Panc1 (cell line): ENCODE measurements at regions not wholly inside any gene's neighbourhood (a gene's known extent, or its start where the extent isn't known, plus 50 kb on each side); places are given as distances from the start of the nearest gene placed in this dataset.
"Not testable (repeated sequence)": the region's sequence is repeated elsewhere in the genome, so short reads cannot be mapped to it uniquely, and the experiment has no call there.

ENCODE experiments used
- ATAC-seq: fragments of 200-7000 bp; cut with Tn5 transposase; 2 replicates; pipeline ENCODE4 v1.9.1; 2020; ENCODE audit warnings: mild to moderate bottlenecking, moderate library complexity
- BruUV-seq: library from RNA; stranded (reverse); fragments of 400-500 nt; replicated peaks from 2 replicates; lab custom pipeline; 2021; lab: Mats Ljungman, UMichigan
- CTCF ChIA-PET: fragments of 300-600 bp; sonication (Branson Sonifier 250); formaldehyde crosslinking; loops from one replicate; lab custom pipeline; 2022; ENCODE audit warnings: antibody characterized with exemption; lab: Charles Lee
- POLR2A ChIA-PET: fragments of 300-600 bp; sonication (Branson Sonifier 250); formaldehyde crosslinking; loops from one replicate; lab custom pipeline; 2022; ENCODE audit warnings: antibody characterized with exemption; lab: Charles Lee
- DNase-seq: peaks from one replicate; pipeline ENCODE4 v3.0.0-alpha.2; 2010; ENCODE audit warnings: low read depth, low spot score
- H3K27ac ChIP-seq: 2 replicates; pipeline ENCODE4 v1.5.1; 2011; ENCODE audit warnings: mild to moderate bottlenecking, low read length, inconsistent platforms
- H3K27me3 ChIP-seq: fragments of 200-500 bp; sonication (Bioruptor generic); 2 replicates; pipeline ENCODE4 v1.6.0; 2014; ENCODE audit warnings: low read length, inconsistent platforms; ENCODE audit not compliant: control insufficient read depth, insufficient read depth
- H3K36me3 ChIP-seq: fragments of 200-500 bp; sonication (Bioruptor generic); 2 replicates; pipeline ENCODE4 v1.5.1; 2014; ENCODE audit warnings: inconsistent platforms, mild to moderate bottlenecking, low read length, moderate library complexity; ENCODE audit not compliant: control insufficient read depth, insufficient read depth
- H3K4me1 ChIP-seq: 2 replicates; pipeline ENCODE4 v1.5.1; 2011; ENCODE audit warnings: inconsistent platforms, mild to moderate bottlenecking, low read length, moderate library complexity; ENCODE audit not compliant: control insufficient read depth, insufficient read depth
- H3K4me3 ChIP-seq, 2 experiments: 2 replicates each; pipeline ENCODE4 v1.5.1; 2011 to 2012; ENCODE audit warnings: low read depth in 2 of 2, low read length in 2 of 2, mild to moderate bottlenecking in 2 of 2, inconsistent platforms in 1 of 2, moderate library complexity in 1 of 2
- H3K9me3 ChIP-seq: fragments of 200-500 bp; sonication (Bioruptor generic); 2 replicates; pipeline ENCODE4 v1.5.1; 2014; ENCODE audit warnings: low read depth, mild to moderate bottlenecking, inconsistent platforms, low read length, moderate library complexity; ENCODE audit not compliant: control insufficient read depth, insufficient read depth
- POLR2AphosphoS5 ChIP-seq: IDR thresholded peaks from 2 replicates; pipeline ENCODE4 v1.6.1; 2012; ENCODE audit warnings: mild to moderate bottlenecking, low read depth, low read length, moderate library complexity
- REST ChIP-seq, 2 experiments: IDR thresholded peaks; 2 replicates each; pipeline ENCODE4 v1.6.1; 2011 to 2012; ENCODE audit warnings: low read depth in 2 of 2, control low read depth in 1 of 2, low read length in 1 of 2, mild to moderate bottlenecking in 1 of 2, moderate library complexity in 1 of 2; ENCODE audit not compliant: insufficient read depth in 1 of 2
- SIN3A ChIP-seq: IDR thresholded peaks from 2 replicates; pipeline ENCODE4 v1.6.1; 2012; ENCODE audit warnings: low read depth, mild to moderate bottlenecking, low read length, moderate library complexity, borderline replicate concordance; ENCODE audit not compliant: insufficient read depth
- TCF7L2 ChIP-seq: IDR thresholded peaks from 2 replicates; pipeline ENCODE4 v1.6.1; 2011; ENCODE audit warnings: mild to moderate bottlenecking, low read depth, low read length, inconsistent platforms
- in situ Hi-C: cut with HindIII; loops from 2 replicates; pipeline ENCODE4 v1.10.0; 2016; ENCODE audit warnings: low sequenced_read_pairs, low pct_unique_long_range_greater_than_20kb
- intact Hi-C: fragments of 100-400 bp; cut with micrococcal nuclease; formaldehyde crosslinking; loops from one replicate; pipeline ENCODE4 v1.10.0; 2022; ENCODE audit not compliant: unreplicated experiment
- TF ChIP-seq, protein P1 (sequence below): fragments of 450-650 bp; IDR thresholded peaks from 2 replicates; pipeline ENCODE4 v1.5.1; 2017; ENCODE audit warnings: mild to moderate bottlenecking

DNA sequence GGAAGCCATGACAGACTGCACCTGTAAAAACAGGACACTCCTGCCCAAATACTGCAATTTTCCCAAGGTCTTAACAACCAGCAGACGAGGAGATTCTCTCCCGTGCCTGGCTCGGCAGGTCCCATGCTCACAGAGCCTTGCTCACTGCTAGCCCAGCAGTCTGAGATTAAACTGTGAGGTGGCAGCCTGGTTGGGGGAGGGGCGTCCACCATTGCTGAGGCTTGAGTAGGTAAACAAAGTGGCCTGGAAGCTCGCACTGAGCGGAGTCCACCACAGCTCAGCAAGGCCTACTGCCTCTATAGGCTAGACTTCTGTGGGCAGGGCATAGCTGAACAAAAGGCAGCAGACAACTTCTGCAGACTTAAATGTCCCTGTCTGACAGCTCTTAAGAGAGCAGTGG lies 80.3 kb downstream of the ANXA5 start:
- in situ Hi-C loops, BruUV-seq, H3K4me3 ChIP-seq, DNase-seq, H3K9me3 ChIP-seq, H3K27me3 ChIP-seq, H3K27ac ChIP-seq, intact Hi-C loops, H3K4me1 ChIP-seq, CTCF ChIA-PET, ATAC-seq, H3K36me3 ChIP-seq, POLR2A ChIA-PET: not testable (repeated sequence)

DNA sequence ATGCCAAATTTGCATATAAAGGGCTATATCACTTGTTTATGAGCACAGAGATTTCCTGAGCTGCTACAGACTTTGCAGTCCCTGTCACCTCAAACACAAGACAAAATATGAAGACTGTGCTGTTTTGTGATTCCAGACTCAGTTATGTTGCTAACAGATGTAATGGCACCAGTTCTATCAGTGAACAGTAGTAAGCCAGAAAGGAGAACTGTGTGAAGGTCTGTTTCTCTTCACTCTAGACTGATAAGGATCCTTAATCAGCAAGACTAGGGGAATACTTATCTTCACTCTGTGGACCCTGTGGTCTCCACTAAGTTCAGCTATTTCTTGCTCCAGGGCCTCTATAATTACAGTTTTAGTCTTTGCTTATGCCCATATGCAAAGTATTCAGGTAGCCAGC lies 82.7 kb downstream of the ANXA5 start:
- Histone ChIP-seq H3K9me3 (no peaks in the 10 kb centered on the region), H3K36me3 (no peaks in the 10 kb centered on the region), H3K27me3 (no peaks in the 10 kb centered on the region), H3K4me3 (no peak overlapping the region), H3K4me1 (no peaks in the 10 kb centered on the region), H3K27ac (no peak overlapping the region)
- no peak for DNase-seq
- in situ Hi-C loops (no loop called here), intact Hi-C loops (no loop called here)
- TF ChIP-seq SIN3A (no peak), POLR2AphosphoS5 (no peak)
- ChIA-PET POLR2A (no interaction called here), CTCF (interaction anchor here (0.6 kb wide), 1 partner anchor 40 kb away, joined by 3 read pairs; no protein-coding TSS in a partner anchor)
- no peak for ATAC-seq
- BruUV-seq, result no TSS peak

DNA sequence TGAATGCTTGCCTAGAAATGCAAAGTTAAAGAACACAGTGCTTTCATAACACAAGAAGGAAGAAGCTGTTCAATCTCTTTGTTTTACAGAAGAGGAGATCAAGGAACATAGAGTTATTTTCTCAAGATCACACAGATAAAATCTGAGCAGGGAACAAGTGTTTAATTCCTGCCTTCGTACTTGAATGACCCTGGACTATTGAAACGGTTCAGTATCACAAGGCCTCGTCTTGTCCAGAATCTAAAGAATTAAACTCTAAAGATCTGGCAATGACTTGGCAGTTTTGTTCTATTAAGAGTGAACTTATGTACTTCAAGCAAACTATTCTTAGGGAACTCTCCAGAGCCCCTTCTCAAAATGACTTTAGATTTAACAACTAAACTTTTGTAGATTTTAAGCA lies 97.7 kb downstream of the ANXA5 start:
- H3K36me3 ChIP-seq, result no peaks in the 10 kb centered on the region; the same call in 1 of the 2 replicates
- ChIA-PET CTCF (no interaction called here), POLR2A (no interaction called here)
- no peaks in the 10 kb centered on the region for H3K4me1 ChIP-seq
- in situ Hi-C loops, result no loop called here
- ATAC-seq (no peak), DNase-seq (no peak)
- no peak overlapping the region for H3K27ac ChIP-seq
- intact Hi-C loops, result no loop called here
- BruUV-seq, result no TSS peak
- H3K27me3 ChIP-seq, result no peaks in the 10 kb centered on the region
- no peak overlapping the region for H3K4me3 ChIP-seq
- no peak for TF ChIP-seq POLR2AphosphoS5
- TF ChIP-seq, protein P1, sequence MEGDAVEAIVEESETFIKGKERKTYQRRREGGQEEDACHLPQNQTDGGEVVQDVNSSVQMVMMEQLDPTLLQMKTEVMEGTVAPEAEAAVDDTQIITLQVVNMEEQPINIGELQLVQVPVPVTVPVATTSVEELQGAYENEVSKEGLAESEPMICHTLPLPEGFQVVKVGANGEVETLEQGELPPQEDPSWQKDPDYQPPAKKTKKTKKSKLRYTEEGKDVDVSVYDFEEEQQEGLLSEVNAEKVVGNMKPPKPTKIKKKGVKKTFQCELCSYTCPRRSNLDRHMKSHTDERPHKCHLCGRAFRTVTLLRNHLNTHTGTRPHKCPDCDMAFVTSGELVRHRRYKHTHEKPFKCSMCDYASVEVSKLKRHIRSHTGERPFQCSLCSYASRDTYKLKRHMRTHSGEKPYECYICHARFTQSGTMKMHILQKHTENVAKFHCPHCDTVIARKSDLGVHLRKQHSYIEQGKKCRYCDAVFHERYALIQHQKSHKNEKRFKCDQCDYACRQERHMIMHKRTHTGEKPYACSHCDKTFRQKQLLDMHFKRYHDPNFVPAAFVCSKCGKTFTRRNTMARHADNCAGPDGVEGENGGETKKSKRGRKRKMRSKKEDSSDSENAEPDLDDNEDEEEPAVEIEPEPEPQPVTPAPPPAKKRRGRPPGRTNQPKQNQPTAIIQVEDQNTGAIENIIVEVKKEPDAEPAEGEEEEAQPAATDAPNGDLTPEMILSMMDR, result no peak
- no peak for TF ChIP-seq REST (IDR thresholded peaks at IDR 0.05; ENCODE audit: insufficient read depth in 1 of 2, low read depth in 2 of 2, low read length in 1 of 2)
- no peak for TF ChIP-seq SIN3A
- no peak for TF ChIP-seq TCF7L2
- H3K9me3 ChIP-seq, result no peaks in the 10 kb centered on the region
